LNCaP clone FGC (cell line): ENCODE measurements at regions not wholly inside any gene's neighbourhood (a gene's known extent, or its start where the extent isn't known, plus 50 kb on each side); places are given as distances from the start of the nearest gene placed in this dataset.

ENCODE experiments used
- DNase-seq: peaks from one replicate; pipeline ENCODE4 v3.0.0-alpha.2; 2011; ENCODE audit warnings: low read depth
- H3K4me3 ChIP-seq: 2 replicates; pipeline ENCODE4 v1.5.1; 2011; ENCODE audit warnings: mild to moderate bottlenecking, low read depth, low read length, control low read depth
- CTCF ChIP-seq: IDR thresholded peaks from 2 replicates; pipeline ENCODE4 v1.5.1; 2012; ENCODE audit warnings: mild to moderate bottlenecking; ENCODE audit not compliant: control insufficient read depth, insufficient read depth; ENCODE audit errors: extremely low read depth

- H3K4me3 ChIP-seq = no peak overlapping the region
- DNase-seq = peak; percentile 18
- TF ChIP-seq CTCF = no peak
Observed at GRCh38 chr3:27859821-27860220, 137.7 kb upstream of the EOMES start.

DNA sequence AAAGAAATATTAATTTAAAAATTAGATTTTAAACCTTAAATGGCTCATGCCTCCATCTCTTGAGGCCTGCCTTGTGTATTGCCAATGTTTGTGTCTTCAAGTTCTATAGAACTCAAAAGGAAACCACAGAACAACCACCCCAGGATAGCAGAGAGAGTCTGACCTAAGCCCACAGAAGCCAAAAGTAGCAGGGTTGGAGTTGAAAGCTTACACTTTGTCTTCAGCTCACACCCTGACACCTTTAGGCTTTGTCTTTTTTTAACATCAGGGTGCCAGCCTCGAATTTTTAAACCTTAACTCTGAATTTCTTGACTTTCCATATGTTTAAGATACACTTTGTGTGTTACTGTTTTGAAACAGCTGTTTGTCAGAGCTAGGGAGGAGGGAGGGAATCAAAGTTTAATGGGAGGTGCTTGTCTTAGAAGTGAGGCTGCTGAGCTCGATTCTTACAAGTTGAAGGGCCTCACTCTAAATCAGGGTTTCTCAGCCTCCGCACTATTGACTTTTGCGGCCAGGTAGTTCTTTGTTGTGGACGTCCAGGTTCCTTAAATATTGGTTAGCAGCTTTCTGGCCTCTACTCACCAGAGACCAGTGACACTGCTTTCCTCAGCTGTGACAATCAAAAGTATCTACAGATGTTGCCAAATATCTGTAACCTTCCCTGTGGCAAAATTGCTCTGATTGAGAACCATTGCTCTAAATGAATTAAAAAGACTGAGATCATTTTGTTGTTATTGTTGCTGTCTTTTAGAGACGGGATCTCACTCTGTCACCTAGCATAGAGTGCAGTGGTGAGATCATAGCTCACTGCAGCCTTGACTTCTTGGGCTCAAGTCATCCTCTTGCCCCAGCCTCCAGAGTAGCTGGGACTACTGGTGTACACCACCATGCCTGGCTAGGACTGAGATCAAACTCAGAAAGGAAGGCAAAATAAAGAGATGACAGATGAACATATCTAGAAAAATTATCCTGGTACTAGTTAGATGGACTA, 139.2 kb upstream of the EOMES start:
- TF ChIP-seq CTCF = no peak
- no peak overlapping the region for H3K4me3 ChIP-seq
- no peak for DNase-seq

- no peak overlapping the region for H3K4me3 ChIP-seq
- TF ChIP-seq CTCF = no peak
- DNase-seq = no peak
Observed at GRCh38 chr3:27865731-27866130, 143.6 kb upstream of the EOMES start.

GRCh38 chr3:27869152-27869551, 147.0 kb upstream of the EOMES start:
- TF ChIP-seq CTCF = no peak
- no peak overlapping the region for H3K4me3 ChIP-seq
- DNase-seq = no peak

DNA sequence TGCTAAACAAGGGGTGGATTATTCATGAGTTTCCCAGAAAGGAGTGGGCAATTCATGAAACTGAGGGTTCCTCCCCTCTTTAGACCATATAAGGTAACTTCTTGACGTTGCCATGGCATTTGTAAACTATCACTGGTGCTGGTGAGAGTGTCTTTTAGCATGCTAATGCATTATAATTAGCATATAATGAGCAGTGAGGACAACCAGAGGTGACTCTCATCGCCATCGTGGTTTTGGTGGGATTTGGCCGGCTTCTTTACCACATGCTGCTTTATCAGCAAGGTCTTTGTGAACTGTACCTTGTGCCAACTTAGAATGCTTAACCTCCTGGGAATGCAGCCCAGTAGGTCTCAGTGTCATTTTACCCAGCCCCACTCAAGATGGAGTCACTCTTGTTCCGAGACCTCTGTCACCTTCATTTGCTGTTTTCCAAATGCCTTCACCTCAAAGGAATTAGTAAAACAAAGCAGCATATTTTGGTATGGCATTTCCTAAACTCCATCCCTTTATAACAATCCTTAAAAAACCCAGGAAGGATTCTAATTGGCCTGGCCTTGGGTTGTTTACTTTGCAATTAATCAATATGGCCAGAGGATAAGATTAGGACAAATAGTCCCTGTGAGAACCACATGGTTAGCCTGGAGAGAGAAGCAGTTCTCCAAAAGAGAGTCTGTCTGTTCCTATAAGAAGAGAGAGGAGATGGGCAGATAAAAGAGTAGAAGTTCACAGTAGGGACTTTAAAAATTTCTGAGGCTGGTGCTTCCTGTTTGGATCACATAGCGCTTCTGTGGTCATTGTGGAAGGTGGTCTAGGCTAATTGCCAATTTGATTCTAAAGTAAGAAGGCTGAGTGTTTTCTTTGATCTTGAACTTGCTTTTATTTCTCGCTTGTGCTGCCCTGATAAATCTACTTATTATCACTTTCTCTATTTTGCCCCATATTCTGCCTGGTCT, 155.2 kb upstream of the EOMES start:
- no peak for DNase-seq
- H3K4me3 ChIP-seq = no peak overlapping the region
- no peak for TF ChIP-seq CTCF

DNA sequence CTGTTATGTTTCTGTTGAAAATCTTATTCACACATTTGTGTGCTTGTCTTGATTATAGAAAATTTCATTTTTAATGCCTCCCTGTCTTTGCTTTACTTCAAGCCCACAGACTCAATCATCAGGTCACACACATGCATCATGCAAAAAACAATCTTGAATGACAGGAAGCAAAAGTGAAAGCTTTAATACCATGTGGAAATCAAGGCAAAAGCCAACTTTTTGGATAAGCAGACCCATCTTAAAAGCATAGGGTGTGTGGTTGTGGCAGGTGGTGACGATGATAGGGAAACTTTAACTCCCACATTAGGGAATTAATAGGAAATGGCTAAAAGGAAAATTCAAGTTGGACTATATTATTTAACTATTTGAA, 155.9 kb upstream of the EOMES start:
- DNase-seq = no peak
- H3K4me3 ChIP-seq = no peak overlapping the region
- TF ChIP-seq CTCF = no peak
